NOMO-1 treated with DMSO at 0.1 percent for 48 hours (cell line): ENCODE measurements at regions not wholly inside any gene's neighbourhood (a gene's known extent, or its start where the extent isn't known, plus 50 kb on each side); places are given as distances from the start of the nearest gene placed in this dataset.
"Not testable (repeated sequence)": the region's sequence is repeated elsewhere in the genome, so short reads cannot be mapped to it uniquely, and the experiment has no call there.

ENCODE experiments used
- DNase-seq: peaks from one replicate; lab custom pipeline; 2025; ENCODE audit not compliant: unreplicated experiment; lab: John Stamatoyannopoulos, UW

DNA sequence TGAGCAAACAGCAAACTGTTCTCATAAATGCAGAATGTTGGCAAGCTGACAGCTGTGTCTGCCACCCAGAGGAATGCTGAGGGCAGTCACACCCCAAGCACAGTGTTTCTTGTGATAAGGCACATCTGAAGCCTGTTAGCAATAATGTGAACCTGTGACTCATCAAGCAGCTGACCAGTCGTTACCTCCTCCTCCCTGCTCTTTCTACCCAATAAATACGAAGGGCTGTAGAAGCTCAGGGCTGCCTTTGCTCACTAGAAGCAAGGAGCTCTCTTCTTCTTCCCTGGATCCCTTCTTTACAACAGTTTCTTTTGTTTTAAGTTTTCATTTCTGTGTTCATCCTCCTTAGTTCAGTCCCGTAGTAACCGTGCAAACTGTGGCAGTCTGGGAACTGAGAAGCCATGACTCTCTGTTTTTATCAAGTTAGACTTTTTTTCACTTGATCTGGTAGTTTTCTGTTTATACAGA lies 160.3 kb upstream of the ZNF184 start:
- DNase-seq: not testable (repeated sequence)

DNA sequence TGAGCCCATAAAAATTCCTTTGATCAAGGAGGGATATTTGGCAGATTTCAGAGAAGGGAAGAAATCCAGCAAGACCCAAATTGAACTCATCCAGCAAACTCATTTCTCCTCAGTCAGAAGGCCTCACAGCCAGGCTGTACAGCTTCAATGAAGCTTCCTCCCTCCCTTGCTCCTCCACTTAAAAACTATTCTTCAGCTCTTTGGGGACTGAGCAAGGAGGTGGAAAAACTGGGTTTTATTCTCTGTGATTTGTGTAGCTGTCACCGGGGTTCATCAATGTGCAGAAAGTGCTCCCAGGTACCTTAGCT lies 158.7 kb upstream of the ZNF184 start:
- no peak for DNase-seq

- DNase-seq: no peak
These were observed 158.1 kb upstream of the ZNF184 start for GRCh38 chr6:27630727-27631608.

- DNase-seq: no peak
These were observed 151.9 kb upstream of the ZNF184 start for GRCh38 chr6:27624694-27625262.

DNA sequence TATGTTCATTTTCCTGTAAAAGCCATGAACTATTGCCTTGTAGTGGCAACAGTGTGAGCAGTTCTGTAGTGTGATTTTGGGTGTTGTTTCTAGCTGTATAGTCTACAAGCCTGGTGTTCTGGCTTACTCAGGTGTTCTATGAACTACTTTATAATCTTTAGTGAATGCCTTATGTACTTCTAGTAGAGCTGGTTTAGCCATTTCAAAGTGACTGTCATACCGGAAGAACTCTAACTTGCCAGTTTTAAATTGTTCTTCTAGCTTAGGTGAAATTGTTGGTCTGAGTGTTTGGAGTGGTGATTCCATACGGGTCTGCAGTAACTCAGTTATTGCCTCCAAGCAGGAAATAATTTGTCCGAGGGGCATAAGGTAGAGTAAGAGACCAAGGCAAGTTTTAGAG lies 150.2 kb upstream of the ZNF184 start:
- no peak for DNase-seq

DNA sequence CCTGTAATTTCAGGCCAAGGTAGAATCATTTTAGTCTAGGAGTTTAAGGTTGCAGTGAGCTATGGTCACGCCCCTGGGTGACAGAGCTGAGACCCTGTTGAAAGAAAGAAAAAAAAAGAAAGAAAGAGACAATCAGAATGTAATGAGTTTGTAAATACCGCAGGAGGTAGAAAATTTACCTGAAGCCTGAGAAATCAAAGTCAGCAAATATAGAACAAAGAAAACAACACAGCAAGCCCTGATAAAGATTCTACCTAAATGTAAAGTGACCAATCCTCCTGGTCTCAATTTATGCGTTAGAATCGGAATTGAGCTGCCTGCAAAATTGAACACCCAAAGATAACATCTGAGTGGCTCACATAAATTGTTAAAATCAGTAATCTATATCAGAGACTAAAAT lies 146.5 kb upstream of the ZNF184 start:
- DNase-seq: no peak

GRCh38 chr6:27617700-27618689 lies 145.1 kb upstream of the ZNF184 start:
- DNase-seq: no peak

- DNase-seq: no peak
These were observed 144.3 kb upstream of the ZNF184 start for GRCh38 chr6:27617046-27617687.

GRCh38 chr6:27616328-27617045 lies 143.6 kb upstream of the ZNF184 start:
- DNase-seq: no peak

DNA sequence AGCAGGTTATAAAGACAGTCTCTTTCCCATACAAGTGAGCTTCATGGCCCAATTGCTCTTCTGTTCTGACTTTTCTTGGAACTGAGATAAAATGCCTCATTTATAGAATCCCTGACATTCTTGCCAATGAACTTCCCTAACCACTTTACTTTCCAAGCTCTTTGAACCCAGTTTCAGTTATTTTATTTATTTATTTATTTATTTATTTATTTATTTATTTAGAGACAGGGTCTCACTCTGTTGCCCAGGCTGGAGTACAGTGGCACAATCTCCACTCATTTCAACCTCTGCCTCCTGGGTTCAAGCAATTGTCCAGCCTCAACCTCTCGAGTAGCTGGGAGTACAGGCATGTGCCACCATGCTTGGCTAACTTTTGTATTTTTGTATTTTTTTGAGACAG lies 138.5 kb upstream of the ZNF184 start:
- DNase-seq: no peak

GRCh38 chr6:27608916-27609883 lies 136.3 kb upstream of the ZNF184 start:
- DNase-seq: peak; percentile 53

GRCh38 chr6:27605401-27606342 lies 132.8 kb upstream of the ZNF184 start:
- no peak for DNase-seq

DNA sequence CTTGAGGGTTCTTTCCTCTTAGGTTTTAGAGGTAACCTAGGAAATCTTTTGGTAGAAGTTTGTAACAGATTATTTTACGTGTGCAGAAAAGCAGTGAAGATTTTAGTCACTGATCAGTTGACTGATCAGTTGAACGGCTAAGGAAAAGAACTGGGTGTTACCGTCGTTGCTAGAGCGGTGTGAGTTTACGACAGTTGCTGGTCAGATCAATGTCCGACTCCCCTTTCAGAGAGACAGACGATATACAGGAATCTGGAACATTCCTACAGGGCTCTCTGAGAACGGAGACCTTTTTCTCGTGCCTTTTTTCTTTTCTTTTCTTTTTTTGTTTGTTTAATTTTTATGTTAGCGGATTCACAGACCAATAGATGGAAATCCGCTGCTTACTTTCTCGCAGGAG lies 132.1 kb upstream of the ZNF184 start:
- no peak for DNase-seq

- peak; percentile 51 for DNase-seq
These were observed 128.9 kb upstream of the ZNF184 start for GRCh38 chr6:27601668-27602254.

- DNase-seq: no peak
These were observed 127.1 kb upstream of the ZNF184 start for GRCh38 chr6:27599859-27600532.

DNA sequence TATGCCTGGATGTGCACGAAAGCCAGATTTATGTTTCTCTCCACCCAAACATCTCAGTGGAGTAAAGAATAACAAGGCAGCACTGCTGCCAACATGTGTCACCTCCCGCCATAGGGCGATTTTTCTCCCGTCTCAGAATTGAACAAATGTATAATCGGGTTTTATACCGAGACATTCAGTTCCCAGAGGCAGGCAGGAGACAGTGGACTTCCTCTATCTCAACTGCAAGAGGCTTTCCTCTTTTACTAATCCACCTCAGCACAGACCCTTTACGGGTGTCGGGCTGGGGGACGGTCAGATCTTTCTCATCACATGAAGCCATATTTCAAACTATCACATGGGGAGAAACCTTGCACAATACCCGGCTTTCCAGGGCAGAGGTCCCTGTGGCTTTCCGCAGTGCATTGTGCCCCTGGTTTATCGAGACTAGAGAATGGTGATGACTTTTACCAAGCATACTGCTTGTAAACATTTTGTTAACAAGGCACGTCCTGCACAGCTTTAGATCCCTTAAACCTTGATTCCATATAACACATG lies 124.2 kb upstream of the ZNF184 start:
- DNase-seq: not testable (repeated sequence)

DNA sequence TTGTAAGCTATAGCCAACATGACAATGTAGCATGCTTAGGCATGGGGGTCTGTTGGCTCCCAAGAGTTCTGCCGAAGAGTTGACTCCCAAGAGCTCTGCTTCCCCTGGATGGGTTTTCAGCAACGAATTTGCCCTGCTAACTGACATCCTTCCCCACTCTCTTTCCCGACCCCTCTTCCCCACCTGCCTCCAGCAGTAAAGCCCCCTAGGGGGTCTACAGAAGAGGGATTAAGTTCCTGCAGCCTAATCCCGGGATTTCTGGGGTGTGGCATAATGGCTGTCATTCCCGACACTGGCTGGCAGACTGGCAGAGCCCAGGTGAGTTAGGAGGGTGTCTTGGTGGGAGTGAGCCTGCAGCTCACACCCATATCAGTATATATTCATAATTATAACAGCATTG lies 121.0 kb upstream of the ZNF184 start:
- DNase-seq: no peak
